SK-N-SH treated with all-trans-retinoic acid at 6 μM for 48 hours (cell line): ENCODE measurements at regions not wholly inside any gene's neighbourhood (a gene's known extent, or its start where the extent isn't known, plus 50 kb on each side); places are given as distances from the start of the nearest gene placed in this dataset.

Source experiments
- ARNTL ChIP-seq: fragments of 450-650 bp; formaldehyde crosslinking; IDR thresholded peaks from 2 replicates; pipeline ENCODE4 v1.5.0; 2020; ENCODE audit warnings: low read depth, mild to moderate bottlenecking, moderate library complexity, borderline replicate concordance
- SNAI2 ChIP-seq: fragments of 250-450 bp; sonication (Bioruptor Pico); IDR thresholded peaks from 2 replicates; pipeline ENCODE4 v1.5.0; 2020; ENCODE audit warnings: mild to moderate bottlenecking, moderate library complexity
- TOX ChIP-seq: fragments of 250-450 bp; sonication (Bioruptor Pico); IDR thresholded peaks from 2 replicates; pipeline ENCODE4 v1.8.0; 2021; ENCODE audit warnings: mild to moderate bottlenecking, moderate library complexity, borderline replicate concordance
- ZFP3 ChIP-seq: fragments of 250-450 bp; sonication (Bioruptor Pico); IDR thresholded peaks from 2 replicates; pipeline ENCODE4 v1.5.0; 2020; ENCODE audit warnings: mild to moderate bottlenecking, moderate library complexity
- TF ChIP-seq, protein P1 (sequence below): fragments of 250-450 bp; sonication (Bioruptor Pico); IDR thresholded peaks from 2 replicates; pipeline ENCODE4 v1.8.0; 2020; ENCODE audit warnings: mild to moderate bottlenecking, moderate library complexity, borderline replicate concordance

DNA sequence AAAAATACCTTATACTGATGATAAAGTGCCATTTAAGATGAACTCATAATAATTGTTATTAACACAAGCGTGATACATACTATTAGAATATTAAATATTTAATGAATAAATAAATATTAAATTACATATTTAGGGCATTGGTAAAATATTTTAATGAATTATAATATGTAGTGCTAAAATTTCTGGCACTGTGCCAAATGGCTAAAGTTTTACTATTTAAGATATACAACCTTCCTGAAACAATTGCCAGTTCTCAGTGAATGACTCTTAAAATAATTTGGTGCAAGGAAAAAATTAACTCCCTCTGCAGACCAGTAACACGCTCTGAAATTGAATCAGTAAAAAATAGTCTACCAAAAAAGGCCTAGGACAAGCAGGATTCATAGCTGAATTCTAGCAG, 428.9 kb upstream of the ATXN7L3B start:
- no peak for TF ChIP-seq SNAI2 (CRISPR knock-in tag)
- no peak for TF ChIP-seq ZFP3 (CRISPR knock-in tag)
- no peak for TF ChIP-seq TOX (CRISPR knock-in tag)
- TF ChIP-seq, protein P1, sequence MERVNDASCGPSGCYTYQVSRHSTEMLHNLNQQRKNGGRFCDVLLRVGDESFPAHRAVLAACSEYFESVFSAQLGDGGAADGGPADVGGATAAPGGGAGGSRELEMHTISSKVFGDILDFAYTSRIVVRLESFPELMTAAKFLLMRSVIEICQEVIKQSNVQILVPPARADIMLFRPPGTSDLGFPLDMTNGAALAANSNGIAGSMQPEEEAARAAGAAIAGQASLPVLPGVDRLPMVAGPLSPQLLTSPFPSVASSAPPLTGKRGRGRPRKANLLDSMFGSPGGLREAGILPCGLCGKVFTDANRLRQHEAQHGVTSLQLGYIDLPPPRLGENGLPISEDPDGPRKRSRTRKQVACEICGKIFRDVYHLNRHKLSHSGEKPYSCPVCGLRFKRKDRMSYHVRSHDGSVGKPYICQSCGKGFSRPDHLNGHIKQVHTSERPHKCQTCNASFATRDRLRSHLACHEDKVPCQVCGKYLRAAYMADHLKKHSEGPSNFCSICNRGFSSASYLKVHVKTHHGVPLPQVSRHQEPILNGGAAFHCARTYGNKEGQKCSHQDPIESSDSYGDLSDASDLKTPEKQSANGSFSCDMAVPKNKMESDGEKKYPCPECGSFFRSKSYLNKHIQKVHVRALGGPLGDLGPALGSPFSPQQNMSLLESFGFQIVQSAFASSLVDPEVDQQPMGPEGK, result no peak
- TF ChIP-seq ARNTL (CRISPR knock-in tag), result no peak
